B cell (primary cell): ENCODE measurements at regions not wholly inside any gene's neighbourhood (a gene's known extent, or its start where the extent isn't known, plus 50 kb on each side); places are given as distances from the start of the nearest gene placed in this dataset.

Source experiments
- ATAC-seq: fragments of 200-7000 bp; cut with Tn5 transposase; one replicate; pipeline ENCODE4 v1.10.0; 2021; ENCODE audit warnings: low read depth, mild to moderate bottlenecking, moderate number of reproducible peaks, moderate library complexity
- CTCF ChIA-PET: fragments of 350-600 bp; sonication (Branson Sonifier 250); formaldehyde crosslinking; loops from one replicate; lab custom pipeline; 2021; ENCODE audit warnings: antibody characterized with exemption, inconsistent platforms; lab: Charles Lee
- POLR2A ChIA-PET: fragments of 350-600 bp; sonication (Branson Sonifier 250); formaldehyde crosslinking; loops from one replicate; lab custom pipeline; 2021; ENCODE audit warnings: antibody characterized with exemption; lab: Charles Lee
- DNase-seq: peaks from one replicate; pipeline ENCODE4 v3.0.0; 2013
- H2AFZ ChIP-seq: 2 replicates; pipeline ENCODE4 v1.6.1; 2012; ENCODE audit warnings: mild to moderate bottlenecking, low read depth, low read length; ENCODE audit not compliant: insufficient read depth, poor library complexity, severe bottlenecking
- H3K27ac ChIP-seq, 2 donors: 1 replicate in 1 of 2; 2 replicates in 1 of 2; pipeline ENCODE4 v1.5.1; 2012 to 2013; ENCODE audit warnings: low read length in 2 of 2, mild to moderate bottlenecking in 2 of 2, moderate library complexity in 1 of 2
- H3K27me3 ChIP-seq, 4 experiments: fragments of 200-600 bp in 1 of 4; sonication (generic) in 1 of 4; replicated peaks in 1 of 4; 1 replicate in 2 of 4; 2 replicates in 2 of 4; pipeline versions ENCODE4 v1.6.1 to v1.7.0; 2013 to 2016; ENCODE audit warnings: low read length in 3 of 4, mild to moderate bottlenecking in 2 of 4, mixed read lengths in 1 of 4, moderate library complexity in 1 of 4; ENCODE audit not compliant: insufficient read depth in 4 of 4, control insufficient read depth in 3 of 4; ENCODE audit errors: control extremely low read depth in 1 of 4
- H3K36me3 ChIP-seq, 2 experiments: replicated peaks in 1 of 2; 1 replicate in 1 of 2; 2 replicates in 1 of 2; pipeline versions ENCODE4 v1.6.1 to v1.7.1; 2013; ENCODE audit warnings: low read length in 1 of 2; ENCODE audit not compliant: insufficient read depth in 2 of 2, control insufficient read depth in 1 of 2; ENCODE audit errors: control extremely low read depth in 1 of 2, extremely low read depth in 1 of 2
- H3K4me1 ChIP-seq, 2 donors: fragments of 200-600 bp in 1 of 2; sonication (generic) in 1 of 2; 1 replicate in 1 of 2; 2 replicates in 1 of 2; pipeline versions ENCODE4 v1.5.1 to v1.6.1; 2013 to 2017; ENCODE audit warnings: low read length in 2 of 2; ENCODE audit not compliant: control insufficient read depth in 2 of 2, insufficient read depth in 2 of 2
- H3K4me2 ChIP-seq: replicated peaks from 2 replicates; pipeline ENCODE3; 2012; ENCODE audit warnings: mild to moderate bottlenecking, low read depth, low read length; ENCODE audit not compliant: poor library complexity, severe bottlenecking
- H3K4me3 ChIP-seq, 5 experiments: fragments of 200-600 bp in 1 of 5; sonication (generic) in 1 of 5; 1 replicate in 3 of 5; 2 replicates in 2 of 5; pipeline versions ENCODE4 v1.5.1 to v1.7.0; 2011 to 2016; ENCODE audit warnings: low read length in 4 of 5, mild to moderate bottlenecking in 4 of 5, low read depth in 2 of 5, control low read depth in 1 of 5, moderate library complexity in 1 of 5; ENCODE audit not compliant: insufficient read depth in 1 of 5; ENCODE audit errors: control extremely low read depth in 1 of 5, extremely low read depth in 1 of 5
- H3K79me2 ChIP-seq: fragments of 200-600 bp; sonication (generic); one replicate; pipeline ENCODE4 v1.6.0; 2016; ENCODE audit warnings: low read length; ENCODE audit not compliant: control insufficient read depth, insufficient read depth
- H3K9ac ChIP-seq: fragments of 200-600 bp; sonication (generic); 2 replicates; pipeline ENCODE4 v1.6.1; 2017; ENCODE audit warnings: mild to moderate bottlenecking, low read length, moderate library complexity
- H3K9me3 ChIP-seq, 3 donors: one replicate each; pipeline versions ENCODE4 v1.6.1 to v1.7.1; 2013; ENCODE audit warnings: low read length in 2 of 3; ENCODE audit not compliant: control insufficient read depth in 2 of 3, insufficient read depth in 1 of 3; ENCODE audit errors: control extremely low read depth in 1 of 3
- H4K20me1 ChIP-seq: 2 replicates; pipeline ENCODE4 v1.6.0; 2012; ENCODE audit warnings: mild to moderate bottlenecking, low read length; ENCODE audit not compliant: insufficient read depth, control insufficient read depth, poor library complexity, severe bottlenecking
- H3K27ac Mint-ChIP-seq: one replicate; pipeline ENCODE4 v1.8.0; 2021; ENCODE audit warnings: mixed read lengths
- H3K27me3 Mint-ChIP-seq: one replicate; pipeline ENCODE4 v1.8.0; 2021; ENCODE audit warnings: mixed read lengths
- H3K4me1 Mint-ChIP-seq: one replicate; pipeline ENCODE4 v1.8.0; 2021; ENCODE audit warnings: mixed read lengths
- H3K4me3 Mint-ChIP-seq: one replicate; pipeline ENCODE4 v1.8.0; 2021; ENCODE audit warnings: mixed read lengths
- H3K9me3 Mint-ChIP-seq: one replicate; pipeline ENCODE4 v1.8.0; 2022; ENCODE audit warnings: mixed read lengths; ENCODE audit not compliant: insufficient read depth
- EZH2 ChIP-seq: IDR thresholded peaks from 2 replicates; pipeline ENCODE4 v1.6.1; 2012; ENCODE audit warnings: borderline replicate concordance, low read depth, mild to moderate bottlenecking, moderate library complexity, low read length; ENCODE audit not compliant: insufficient read depth, poor library complexity, severe bottlenecking
- WGBS: methylation state at CpG from one replicate; pipeline ENCODE4 v1.1.5; 2013; ENCODE audit warnings: missing lambda C conversion rate; ENCODE audit not compliant: insufficient coverage; 5-methylcytosine and 5-hydroxymethylcytosine counted together
- intact Hi-C: fragments of 100-400 bp; cut with micrococcal nuclease; formaldehyde crosslinking; loops from one replicate; pipeline ENCODE4 v1.10.0; 2022
- TF ChIP-seq, protein P1 (sequence below): fragments of 200-600 bp; IDR thresholded peaks from one replicate; pipeline ENCODE4 v1.8.0; 2022; ENCODE audit warnings: antibody characterized with exemption, mild to moderate bottlenecking

DNA sequence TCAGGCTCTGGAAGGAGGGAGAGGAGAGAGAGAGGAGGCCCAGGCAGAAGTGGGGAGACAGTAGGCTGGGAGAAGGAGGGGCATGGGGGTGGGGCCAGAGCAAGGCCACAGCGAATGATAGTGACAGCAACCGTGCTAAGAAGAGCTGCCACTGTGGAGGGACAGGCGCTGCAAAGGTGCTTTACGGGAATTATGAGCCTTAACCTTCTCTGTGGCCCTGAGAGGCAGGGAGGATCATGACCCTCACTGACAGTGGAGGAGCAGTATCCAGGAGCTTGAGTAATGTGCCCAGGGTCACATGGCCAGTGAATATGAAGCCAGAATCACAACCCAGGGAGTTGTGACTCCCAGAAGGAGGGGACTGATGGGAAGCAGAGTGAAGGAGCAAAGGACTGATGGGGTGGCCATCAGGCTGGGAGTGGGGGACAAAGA lies 53.4 kb upstream of the RPL11 start:
- POLR2A ChIA-PET, result interaction anchor here (1.8 to 2.5 kb wide), 6 partner anchors 26 to 98 kb away, joined by 4 to 46 read pairs (median 16); partner anchors contain the start of gene ID3
- H3K36me3 ChIP-seq, result no peaks in the 10 kb centered on the region
- Mint-ChIP-seq H3K4me1 (peaks cover 33% of the 10 kb centered on the region), H3K27me3 (no peaks in the 10 kb centered on the region), H3K9me3 (no peaks in the 10 kb centered on the region), H3K27ac (no peak overlapping the region), H3K4me3 (no peak overlapping the region)
- H3K27me3 ChIP-seq, result no peaks in the 10 kb centered on the region
- H3K4me2 ChIP-seq, result no peak overlapping the region
- no peak overlapping the region for H3K9ac ChIP-seq
- 92% methylated on average over 4 of the region's 4 CpGs for WGBS
- DNase-seq, result no peak
- no peak for ATAC-seq
- no peak overlapping the region for H2AFZ ChIP-seq
- CTCF ChIA-PET, result interaction anchor here (1.0 to 15.3 kb wide), 22 partner anchors 9 to 292 kb away, joined by 3 to 1420 read pairs (median 10); partner anchors contain the start of genes E2F2, ID3 and RPL11
- no peaks in the 10 kb centered on the region for H3K9me3 ChIP-seq
- intact Hi-C loops, result loop anchor here (5.0 kb wide), 2 partner anchors 156 to 271 kb away; partner anchors contain the start of genes ASAP3 and ZNF436
- no peak overlapping the region for H3K27ac ChIP-seq
- H3K4me1 ChIP-seq, result peaks cover 19 to 29% of the 10 kb centered on the region in 2 donors
- H3K79me2 ChIP-seq, result peaks cover 10% of the 10 kb centered on the region
- H3K4me3 ChIP-seq, result no peak overlapping the region
- no peaks in the 10 kb centered on the region for H4K20me1 ChIP-seq
- TF ChIP-seq EZH2, result no peak
- TF ChIP-seq, protein P1, sequence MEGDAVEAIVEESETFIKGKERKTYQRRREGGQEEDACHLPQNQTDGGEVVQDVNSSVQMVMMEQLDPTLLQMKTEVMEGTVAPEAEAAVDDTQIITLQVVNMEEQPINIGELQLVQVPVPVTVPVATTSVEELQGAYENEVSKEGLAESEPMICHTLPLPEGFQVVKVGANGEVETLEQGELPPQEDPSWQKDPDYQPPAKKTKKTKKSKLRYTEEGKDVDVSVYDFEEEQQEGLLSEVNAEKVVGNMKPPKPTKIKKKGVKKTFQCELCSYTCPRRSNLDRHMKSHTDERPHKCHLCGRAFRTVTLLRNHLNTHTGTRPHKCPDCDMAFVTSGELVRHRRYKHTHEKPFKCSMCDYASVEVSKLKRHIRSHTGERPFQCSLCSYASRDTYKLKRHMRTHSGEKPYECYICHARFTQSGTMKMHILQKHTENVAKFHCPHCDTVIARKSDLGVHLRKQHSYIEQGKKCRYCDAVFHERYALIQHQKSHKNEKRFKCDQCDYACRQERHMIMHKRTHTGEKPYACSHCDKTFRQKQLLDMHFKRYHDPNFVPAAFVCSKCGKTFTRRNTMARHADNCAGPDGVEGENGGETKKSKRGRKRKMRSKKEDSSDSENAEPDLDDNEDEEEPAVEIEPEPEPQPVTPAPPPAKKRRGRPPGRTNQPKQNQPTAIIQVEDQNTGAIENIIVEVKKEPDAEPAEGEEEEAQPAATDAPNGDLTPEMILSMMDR, result no peak

- DNase-seq (peak; percentile 22), ATAC-seq (no peak)
- no peak overlapping the region for H3K27ac ChIP-seq
- H3K4me1 Mint-ChIP-seq, result peaks cover 45% of the 10 kb centered on the region
- H3K36me3 ChIP-seq, result no peaks in the 10 kb centered on the region
- peak overlapping the region; percentile 66 for H3K27ac Mint-ChIP-seq
- H3K79me2 ChIP-seq, result peaks cover 14% of the 10 kb centered on the region
- H3K27me3 Mint-ChIP-seq, result no peaks in the 10 kb centered on the region
- peak overlapping the region; percentile 52 for H3K4me3 Mint-ChIP-seq
- ChIA-PET POLR2A (interaction anchor here (1.7 to 2.5 kb wide), 5 partner anchors 8 to 90 kb away, joined by 4 to 46 read pairs (median 9); no protein-coding TSS in a partner anchor), CTCF (interaction anchor here (1.2 to 15.3 kb wide), 18 partner anchors 9 to 280 kb away, joined by 3 to 1420 read pairs (median 8); partner anchors contain the start of gene ID3)
- WGBS, result 100% methylated on average over 5 of the region's 7 CpGs
- H3K4me1 ChIP-seq, result peaks cover 24 to 40% of the 10 kb centered on the region in 2 donors
- TF ChIP-seq, protein P1, result no peak
- no peak for TF ChIP-seq EZH2
- H3K9me3 ChIP-seq, result no peaks in the 10 kb centered on the region
- H3K4me2 ChIP-seq, result no peak overlapping the region
- H4K20me1 ChIP-seq, result no peaks in the 10 kb centered on the region
- no peak overlapping the region for H3K9ac ChIP-seq
- no peaks in the 10 kb centered on the region for H3K27me3 ChIP-seq
- no peaks in the 10 kb centered on the region for H3K9me3 Mint-ChIP-seq
- no peak overlapping the region for H2AFZ ChIP-seq
- intact Hi-C loops, result loop anchor here (5.0 kb wide), 2 partner anchors 154 to 269 kb away; partner anchors contain the start of genes ASAP3 and ZNF436
- no peak overlapping the region for H3K4me3 ChIP-seq
Observed at GRCh38 chr1:23636009-23636408, 55.6 kb upstream of the RPL11 start.
